ENCODE measurements at regions not wholly inside any gene's neighbourhood (a gene's known extent, or its start where the extent isn't known, plus 50 kb on each side); places are given as distances from the start of the nearest gene placed in this dataset.

DNA sequence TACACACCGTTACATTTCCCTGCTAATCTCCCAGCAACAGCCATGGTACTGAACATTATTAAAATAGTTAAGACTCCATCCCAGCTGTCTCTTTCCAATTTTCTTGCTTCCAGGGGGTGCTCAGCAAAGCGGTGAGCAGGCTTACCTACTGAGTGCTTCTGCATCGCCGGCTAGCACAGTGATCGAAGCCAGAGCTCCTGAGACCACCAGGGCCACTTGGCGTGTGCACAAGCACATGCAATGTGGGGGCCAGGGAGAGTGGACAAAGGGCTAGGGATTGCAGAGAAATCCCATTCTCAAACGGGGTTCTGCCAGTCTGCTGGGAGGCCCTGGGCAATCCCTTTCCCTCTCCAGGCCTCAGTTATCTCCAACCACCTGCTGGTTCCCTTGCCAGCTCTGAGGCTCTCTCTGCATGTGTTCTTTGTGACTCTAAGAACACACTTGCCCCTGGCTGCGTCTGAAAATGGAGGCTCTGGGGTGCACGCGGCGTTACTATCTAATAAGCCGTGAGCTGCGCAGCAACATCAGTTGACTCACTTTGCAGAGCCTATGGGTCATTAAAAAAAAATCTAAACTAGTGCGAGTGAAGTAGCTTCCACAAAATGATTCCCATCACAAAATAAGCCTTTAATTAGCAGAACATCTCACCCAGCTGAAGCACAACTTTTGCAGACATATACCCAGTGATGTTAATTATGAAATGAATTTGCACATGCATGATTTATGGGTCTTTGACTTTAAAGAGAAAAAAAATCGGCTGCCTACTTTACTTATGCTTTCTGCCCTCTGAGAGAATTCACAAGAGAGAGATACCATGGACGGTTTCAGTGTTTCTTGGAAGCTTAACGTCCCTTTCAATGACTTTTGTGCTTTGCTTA, 271.5 kb downstream of the TLE3 start:
- Histone ChIP-seq H3K4me3 (ENCODE audit: control insufficient read depth in 2 of 3, extremely low read depth in 1 of 3, insufficient read depth in 2 of 3, low read depth in 1 of 3, low read length in 3 of 3) (no peak overlapping the region), H3K4me1 (ENCODE audit: control insufficient read depth, extremely low read depth, insufficient read depth, low read length) (no peaks in the 10 kb centered on the region), H3K9ac (ENCODE audit: control insufficient read depth, extremely low read depth, insufficient read depth, low read length) (no peak overlapping the region), H3K27me3 (ENCODE audit: control insufficient read depth, extremely low read depth, insufficient read depth, low read length) (peaks cover 22% of the 10 kb centered on the region), H3K79me2 (ENCODE audit: control insufficient read depth, insufficient read depth, low read length) (no peaks in the 10 kb centered on the region), H3K9me1 (ENCODE audit: control insufficient read depth, extremely low read depth, insufficient read depth, low read length) (no peaks in the 10 kb centered on the region), H4K20me1 (ENCODE audit: control insufficient read depth, extremely low read depth, insufficient read depth, low read length) (no peaks in the 10 kb centered on the region), H3K4me2 (ENCODE audit: control insufficient read depth, extremely low read depth, insufficient read depth, low read depth, low read length) (no peak overlapping the region), H2AFZ (ENCODE audit: control insufficient read depth, low read length) (no peak overlapping the region), H3K36me3 (ENCODE audit: control insufficient read depth in 2 of 2, extremely low read depth in 1 of 2, insufficient read depth in 2 of 2, low read length in 2 of 2) (no peaks in the 10 kb centered on the region), H3K27ac (ENCODE audit: control insufficient read depth, insufficient read depth, low read length) (no peak overlapping the region), H3K9me3 (ENCODE audit: control insufficient read depth, low read depth, low read length) (no peaks in the 10 kb centered on the region)
- dilution Hi-C loops (cut with MboI; ENCODE audit: extremely low pct_ligation_motif_present, low sequenced_read_pairs), result no loop called here
- DNase-seq (ENCODE audit: low read depth, low spot score), result no peak
- no peak for TF ChIP-seq EZH2 (IDR thresholded peaks at IDR 0.05; ENCODE audit: low read length)
- no peak for FAIRE-seq

DNA sequence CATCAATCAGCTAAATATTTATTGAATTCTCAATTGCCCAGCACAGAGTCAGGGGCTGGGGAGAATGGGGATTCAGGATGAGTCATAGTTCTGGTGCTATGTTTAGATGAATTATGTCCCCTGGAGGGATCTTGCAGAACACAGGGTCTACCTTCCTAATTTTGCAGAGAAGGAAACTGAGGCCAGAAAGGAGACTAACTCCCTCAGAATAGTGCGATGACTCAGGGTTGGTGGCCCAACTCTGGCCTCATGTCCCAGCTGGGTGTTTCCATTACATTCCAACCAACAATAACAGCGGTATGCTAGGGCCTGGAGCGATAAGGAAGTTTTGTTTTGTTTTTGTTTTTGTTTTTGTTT, 270.9 kb downstream of the TLE3 start:
- Histone ChIP-seq H3K79me2 (ENCODE audit: control insufficient read depth, insufficient read depth, low read length) (no peaks in the 10 kb centered on the region), H3K4me3 (ENCODE audit: control insufficient read depth in 2 of 3, extremely low read depth in 1 of 3, insufficient read depth in 2 of 3, low read depth in 1 of 3, low read length in 3 of 3) (no peak overlapping the region), H3K27me3 (ENCODE audit: control insufficient read depth, extremely low read depth, insufficient read depth, low read length) (peaks cover 21% of the 10 kb centered on the region), H3K27ac (ENCODE audit: control insufficient read depth, insufficient read depth, low read length) (no peak overlapping the region), H3K9me3 (ENCODE audit: control insufficient read depth, low read depth, low read length) (no peaks in the 10 kb centered on the region), H2AFZ (ENCODE audit: control insufficient read depth, low read length) (no peak overlapping the region), H4K20me1 (ENCODE audit: control insufficient read depth, extremely low read depth, insufficient read depth, low read length) (no peaks in the 10 kb centered on the region), H3K9me1 (ENCODE audit: control insufficient read depth, extremely low read depth, insufficient read depth, low read length) (no peaks in the 10 kb centered on the region), H3K4me2 (ENCODE audit: control insufficient read depth, extremely low read depth, insufficient read depth, low read depth, low read length) (no peak overlapping the region), H3K4me1 (ENCODE audit: control insufficient read depth, extremely low read depth, insufficient read depth, low read length) (no peaks in the 10 kb centered on the region), H3K9ac (ENCODE audit: control insufficient read depth, extremely low read depth, insufficient read depth, low read length) (no peak overlapping the region), H3K36me3 (ENCODE audit: control insufficient read depth in 2 of 2, extremely low read depth in 1 of 2, insufficient read depth in 2 of 2, low read length in 2 of 2) (no peaks in the 10 kb centered on the region)
- no peak for FAIRE-seq
- dilution Hi-C loops (cut with MboI; ENCODE audit: extremely low pct_ligation_motif_present, low sequenced_read_pairs), result no loop called here
- TF ChIP-seq, protein P1, sequence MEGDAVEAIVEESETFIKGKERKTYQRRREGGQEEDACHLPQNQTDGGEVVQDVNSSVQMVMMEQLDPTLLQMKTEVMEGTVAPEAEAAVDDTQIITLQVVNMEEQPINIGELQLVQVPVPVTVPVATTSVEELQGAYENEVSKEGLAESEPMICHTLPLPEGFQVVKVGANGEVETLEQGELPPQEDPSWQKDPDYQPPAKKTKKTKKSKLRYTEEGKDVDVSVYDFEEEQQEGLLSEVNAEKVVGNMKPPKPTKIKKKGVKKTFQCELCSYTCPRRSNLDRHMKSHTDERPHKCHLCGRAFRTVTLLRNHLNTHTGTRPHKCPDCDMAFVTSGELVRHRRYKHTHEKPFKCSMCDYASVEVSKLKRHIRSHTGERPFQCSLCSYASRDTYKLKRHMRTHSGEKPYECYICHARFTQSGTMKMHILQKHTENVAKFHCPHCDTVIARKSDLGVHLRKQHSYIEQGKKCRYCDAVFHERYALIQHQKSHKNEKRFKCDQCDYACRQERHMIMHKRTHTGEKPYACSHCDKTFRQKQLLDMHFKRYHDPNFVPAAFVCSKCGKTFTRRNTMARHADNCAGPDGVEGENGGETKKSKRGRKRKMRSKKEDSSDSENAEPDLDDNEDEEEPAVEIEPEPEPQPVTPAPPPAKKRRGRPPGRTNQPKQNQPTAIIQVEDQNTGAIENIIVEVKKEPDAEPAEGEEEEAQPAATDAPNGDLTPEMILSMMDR (optimal IDR thresholded peaks at IDR 0.05 in 1 of 3, IDR thresholded peaks at IDR 0.05 in 1 of 3, conservative IDR thresholded peaks at IDR 0.05 in 1 of 3; ENCODE audit: extremely low read depth in 1 of 3, insufficient read depth in 2 of 3, low read length in 3 of 3), result no peak
- no peak for TF ChIP-seq EZH2 (IDR thresholded peaks at IDR 0.05; ENCODE audit: low read length)
- DNase-seq (ENCODE audit: low read depth, low spot score), result no peak

DNA sequence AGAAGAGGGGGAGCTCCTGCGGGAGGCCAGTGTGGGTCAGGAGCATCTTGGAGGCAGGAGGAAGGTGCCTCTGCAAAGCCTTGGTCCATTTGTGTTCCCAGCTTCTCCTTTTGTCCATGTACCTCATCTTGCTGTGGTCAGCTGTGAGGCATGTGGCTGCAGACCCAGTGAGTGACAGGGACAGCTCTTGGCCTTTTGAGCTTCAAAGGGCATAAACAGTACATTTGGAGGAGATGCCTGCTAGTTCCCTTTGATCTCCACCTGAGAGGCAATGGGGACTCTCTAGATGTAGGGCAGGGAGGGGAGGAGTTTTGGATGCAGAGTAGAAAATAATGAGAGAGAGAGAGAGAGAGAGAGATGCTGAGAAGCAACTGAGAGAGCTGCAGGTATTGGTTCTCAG, 270.0 kb downstream of the TLE3 start:
- no peak overlapping the region for H3K9ac ChIP-seq (ENCODE audit: control insufficient read depth, extremely low read depth, insufficient read depth, low read length)
- dilution Hi-C loops (cut with MboI; ENCODE audit: extremely low pct_ligation_motif_present, low sequenced_read_pairs), result no loop called here
- no peak overlapping the region for H2AFZ ChIP-seq (ENCODE audit: control insufficient read depth, low read length)
- no peak for DNase-seq (ENCODE audit: low read depth, low spot score)
- H3K9me3 ChIP-seq (ENCODE audit: control insufficient read depth, low read depth, low read length), result no peaks in the 10 kb centered on the region
- H3K27ac ChIP-seq (ENCODE audit: control insufficient read depth, insufficient read depth, low read length), result no peak overlapping the region
- no peak overlapping the region for H3K4me3 ChIP-seq (ENCODE audit: control insufficient read depth in 2 of 3, extremely low read depth in 1 of 3, insufficient read depth in 2 of 3, low read depth in 1 of 3, low read length in 3 of 3)
- H3K9me1 ChIP-seq (ENCODE audit: control insufficient read depth, extremely low read depth, insufficient read depth, low read length), result no peaks in the 10 kb centered on the region
- H3K4me2 ChIP-seq (ENCODE audit: control insufficient read depth, extremely low read depth, insufficient read depth, low read depth, low read length), result no peak overlapping the region
- H3K4me1 ChIP-seq (ENCODE audit: control insufficient read depth, extremely low read depth, insufficient read depth, low read length), result no peaks in the 10 kb centered on the region
- TF ChIP-seq, protein P1 (optimal IDR thresholded peaks at IDR 0.05 in 1 of 3, IDR thresholded peaks at IDR 0.05 in 1 of 3, conservative IDR thresholded peaks at IDR 0.05 in 1 of 3; ENCODE audit: extremely low read depth in 1 of 3, insufficient read depth in 2 of 3, low read length in 3 of 3), result no peak
- TF ChIP-seq EZH2 (IDR thresholded peaks at IDR 0.05; ENCODE audit: low read length), result no peak
- H3K27me3 ChIP-seq (ENCODE audit: control insufficient read depth, extremely low read depth, insufficient read depth, low read length), result peaks cover 21% of the 10 kb centered on the region
- H4K20me1 ChIP-seq (ENCODE audit: control insufficient read depth, extremely low read depth, insufficient read depth, low read length), result no peaks in the 10 kb centered on the region
- no peaks in the 10 kb centered on the region for H3K79me2 ChIP-seq (ENCODE audit: control insufficient read depth, insufficient read depth, low read length)
- H3K36me3 ChIP-seq (ENCODE audit: control insufficient read depth in 2 of 2, extremely low read depth in 1 of 2, insufficient read depth in 2 of 2, low read length in 2 of 2), result no peaks in the 10 kb centered on the region
- FAIRE-seq, result no peak

Measured in keratinocyte (primary cell).